VCaP (cell line): ENCODE measurements at regions not wholly inside any gene's neighbourhood (a gene's known extent, or its start where the extent isn't known, plus 50 kb on each side); places are given as distances from the start of the nearest gene placed in this dataset.

ENCODE experiments used
- H3K27ac ChIP-seq: fragments of 450-650 bp; 2 replicates; pipeline ENCODE4 v1.5.1; 2017
- CTCF ChIP-seq: fragments of 450-650 bp; conservative IDR thresholded peaks from 2 replicates; pipeline ENCODE4 v1.5.1; 2017; ENCODE audit warnings: mild to moderate bottlenecking, moderate library complexity

- no peak for TF ChIP-seq CTCF
Measured at GRCh38 chr7:45241339-45242109, 83.9 kb downstream of the RAMP3 start.

GRCh38 chr7:45242261-45242660 lies 84.7 kb downstream of the RAMP3 start:
- H3K27ac ChIP-seq = no peak overlapping the region
- TF ChIP-seq CTCF = no peak

More at GRCh38 chr7:45241339-45242109, 83.9 kb downstream of the RAMP3 start:
- no peak overlapping the region for H3K27ac ChIP-seq

- no peak overlapping the region for H3K27ac ChIP-seq
Measured at GRCh38 chr7:45242698-45243097, 85.1 kb downstream of the RAMP3 start.

GRCh38 chr7:45244981-45245380 lies 87.4 kb downstream of the RAMP3 start:
- TF ChIP-seq CTCF = no peak
- H3K27ac ChIP-seq = no peak overlapping the region

More at GRCh38 chr7:45242698-45243097, 85.1 kb downstream of the RAMP3 start:
- TF ChIP-seq CTCF = no peak

- no peak for TF ChIP-seq CTCF
- H3K27ac ChIP-seq = no peak overlapping the region
Measured at GRCh38 chr7:45246339-45246738, 88.7 kb downstream of the RAMP3 start.

GRCh38 chr7:45252248-45252647 lies 94.7 kb downstream of the RAMP3 start:
- no peak for TF ChIP-seq CTCF
- H3K27ac ChIP-seq = no peak overlapping the region

- no peak for TF ChIP-seq CTCF
- no peak overlapping the region for H3K27ac ChIP-seq
Measured at GRCh38 chr7:45252857-45253256, 95.3 kb downstream of the RAMP3 start.
